SW480 (cell line): ENCODE measurements at regions not wholly inside any gene's neighbourhood (a gene's known extent, or its start where the extent isn't known, plus 50 kb on each side); places are given as distances from the start of the nearest gene placed in this dataset.

ENCODE experiments used
- DNase-seq: peaks from one replicate; pipeline ENCODE4 v3.0.0-alpha.2; 2016; ENCODE audit warnings: low spot score

GRCh38 chr1:157893686-157894085 lies 52.1 kb upstream of the CD5L start:
- no peak for DNase-seq

- DNase-seq: no peak
Measured at GRCh38 chr1:157894613-157895165, 53.1 kb upstream of the CD5L start.

GRCh38 chr1:157910270-157910669 lies 68.7 kb upstream of the CD5L start:
- no peak for DNase-seq

DNA sequence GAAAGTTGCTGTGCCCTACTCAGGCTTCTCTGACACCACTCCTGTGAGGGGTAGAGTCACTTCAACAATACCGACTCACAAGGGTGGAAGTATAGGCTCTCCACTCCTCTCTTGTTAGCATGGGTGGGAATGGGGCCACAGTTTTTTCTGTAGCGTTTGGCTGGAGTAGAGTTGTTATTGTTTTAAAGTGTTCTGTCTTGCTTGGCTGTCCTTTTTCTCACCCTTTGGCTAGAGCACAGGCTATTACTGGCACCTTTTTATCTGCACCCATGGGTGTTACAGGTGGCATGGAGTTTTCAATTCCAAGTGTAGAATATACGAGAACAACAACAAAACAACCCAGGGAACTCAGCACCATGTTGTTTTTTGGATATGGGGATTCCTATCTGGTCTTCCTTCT lies 74.3 kb upstream of the CD5L start:
- no peak for DNase-seq

DNA sequence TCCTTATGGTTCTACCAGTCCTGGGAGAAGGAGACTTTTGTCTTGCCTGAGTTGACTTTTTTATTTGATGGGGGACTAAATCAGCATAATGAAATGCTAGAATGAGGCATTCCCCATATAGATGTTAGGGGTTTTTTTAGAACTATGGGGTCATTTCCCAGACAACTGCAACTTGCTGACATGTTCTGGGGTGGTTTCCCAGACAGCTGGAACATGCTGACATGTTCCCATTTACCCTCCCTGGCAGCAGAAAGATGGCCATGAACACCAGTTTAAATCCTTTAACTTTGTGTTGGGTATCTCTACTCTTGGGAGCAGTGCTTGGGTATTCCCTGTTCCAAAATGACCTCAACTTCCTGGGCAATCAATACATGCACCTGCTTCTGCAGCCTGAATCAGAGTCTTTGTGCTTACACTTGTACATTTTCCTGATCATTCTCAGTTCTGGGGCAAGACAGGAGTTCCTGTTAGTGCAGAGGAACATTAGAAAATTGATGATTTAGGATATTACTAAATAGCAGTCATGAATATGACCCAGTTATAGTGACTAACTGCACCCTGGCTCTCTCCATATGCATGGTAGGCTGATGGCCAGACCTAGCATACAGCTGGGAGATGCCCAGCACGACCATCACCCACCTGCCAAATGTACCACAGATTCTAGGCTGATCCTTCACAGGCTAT lies 75.4 kb upstream of the CD5L start:
- DNase-seq: no peak

GRCh38 chr1:157920748-157921147 lies 72.7 kb upstream of the KIRREL1 start:
- DNase-seq: no peak

DNA sequence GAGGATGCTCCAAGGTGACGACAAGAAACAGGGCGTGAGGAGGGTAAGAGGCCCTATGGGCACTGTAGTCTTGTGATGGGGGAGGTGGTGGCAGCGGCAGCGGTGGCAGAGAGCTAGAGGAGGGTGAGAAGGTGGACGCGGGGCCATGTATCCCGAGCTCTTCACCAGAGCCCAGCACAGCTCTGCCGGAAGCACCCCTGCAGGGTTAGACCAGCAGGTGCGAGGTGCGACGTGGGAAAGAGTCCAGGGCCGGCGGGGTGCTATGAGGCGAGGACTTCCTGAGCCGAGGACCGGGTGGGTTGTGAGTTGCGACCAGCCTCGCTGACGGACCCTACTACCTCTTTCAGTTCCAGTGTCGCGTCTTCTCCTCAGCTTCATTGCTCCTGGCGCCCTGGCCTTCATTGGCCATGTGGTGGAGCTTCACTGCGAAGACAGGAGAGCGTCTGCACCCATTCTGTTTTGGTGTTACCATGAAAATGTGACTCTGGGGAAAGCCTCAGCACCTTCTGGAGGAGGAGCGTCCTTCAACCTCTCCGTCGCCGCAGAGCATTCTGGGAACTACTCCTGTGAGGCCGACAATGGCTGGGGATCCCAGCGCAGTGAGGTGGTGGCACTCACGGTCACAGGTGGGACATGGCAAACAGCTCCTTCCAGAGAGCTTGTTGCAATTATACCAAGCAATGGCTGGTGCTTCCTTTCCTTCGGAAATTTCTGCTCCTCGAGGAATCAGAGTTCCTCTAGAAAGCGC lies 67.9 kb upstream of the KIRREL1 start:
- no peak for DNase-seq

GRCh38 chr1:157932069-157932468 lies 61.4 kb upstream of the KIRREL1 start:
- peak; percentile 30 for DNase-seq

- no peak for DNase-seq
Measured at GRCh38 chr1:157937744-157938143, 55.7 kb upstream of the KIRREL1 start.

DNA sequence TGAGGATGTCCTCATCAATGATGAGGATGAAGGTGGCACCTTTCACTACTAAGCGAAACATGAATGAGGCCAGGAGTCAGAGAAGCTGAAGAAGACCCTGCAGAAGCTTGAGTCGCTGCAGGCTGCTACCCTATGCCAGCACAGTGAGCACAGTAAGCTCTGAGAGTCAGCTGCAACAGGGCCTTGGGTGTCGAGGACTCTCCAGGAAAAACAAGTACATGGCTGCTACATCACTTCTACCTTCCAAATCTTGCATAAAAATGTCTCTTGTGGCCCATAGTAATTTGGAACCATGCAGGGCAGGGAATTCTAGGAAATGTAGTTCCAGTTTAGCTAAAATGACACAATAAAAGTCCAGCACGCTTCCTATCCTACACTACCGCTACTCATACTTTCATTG lies 51.5 kb upstream of the KIRREL1 start:
- DNase-seq: no peak
